ENCODE measurements at regions not wholly inside any gene's neighbourhood (a gene's known extent, or its start where the extent isn't known, plus 50 kb on each side); places are given as distances from the start of the nearest gene placed in this dataset.
"Not testable (repeated sequence)": the region's sequence is repeated elsewhere in the genome, so short reads cannot be mapped to it uniquely, and the experiment has no call there.

DNA sequence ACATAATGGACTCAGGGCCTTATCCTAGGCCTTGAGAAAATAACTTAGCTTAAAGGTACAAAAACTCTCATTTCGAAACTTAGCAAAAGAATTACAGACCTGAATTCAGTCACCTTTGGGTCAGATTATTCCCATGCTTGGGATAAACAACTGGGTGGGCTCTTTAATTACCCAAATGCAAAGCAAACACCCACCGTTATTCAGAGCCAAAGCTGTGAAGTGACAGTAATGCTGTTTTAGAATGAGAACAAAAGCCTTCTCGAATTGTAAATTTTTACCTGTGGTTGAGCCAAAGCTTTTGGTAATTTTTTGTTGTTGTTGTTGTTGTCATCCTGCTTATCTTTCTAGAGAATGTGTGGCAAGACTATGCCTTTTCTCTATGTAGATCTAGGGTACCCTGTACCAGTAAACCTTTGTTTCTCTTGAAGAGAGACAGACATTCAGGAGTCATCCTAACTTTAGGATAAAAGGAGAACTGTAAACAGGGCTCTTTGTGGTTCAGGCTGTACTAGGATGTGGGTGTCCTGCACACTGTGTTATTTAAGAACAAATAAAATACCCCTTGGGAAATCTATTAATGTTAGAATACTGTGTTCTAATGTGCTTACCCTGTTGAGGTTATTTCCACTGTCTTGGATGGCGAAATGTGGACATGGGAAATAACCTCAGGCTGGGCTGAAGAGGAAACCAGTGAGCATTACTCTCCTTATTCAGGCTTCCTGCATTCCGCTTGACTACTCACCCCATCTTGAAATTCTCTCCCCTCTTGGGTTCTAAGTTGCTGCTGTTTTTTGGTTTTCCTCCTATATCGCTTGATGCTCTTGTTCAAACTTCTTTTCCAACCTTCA, 480.7 kb downstream of the CD83 start:
- H3K4me2 ChIP-seq (ENCODE audit: low read depth, low read length), result no peak overlapping the region
- ChIA-PET CTCF (ENCODE audit: low intra/inter-chr PET ratio, low total read pairs) (no interaction called here), POLR2A (no interaction called here)
- TF ChIP-seq MYC (CRISPR knock-in tag; IDR thresholded peaks at IDR 0.05; ENCODE audit: borderline replicate concordance), result no peak
- no peak for TF ChIP-seq FOSL2 (CRISPR knock-in tag; IDR thresholded peaks at IDR 0.05)
- TF ChIP-seq CREB3 (CRISPR knock-in tag; IDR thresholded peaks at IDR 0.05), result no peak
- no peak for TF ChIP-seq PAWR (CRISPR knock-in tag; IDR thresholded peaks at IDR 0.05; ENCODE audit: borderline replicate concordance)
- TF ChIP-seq MATR3 (CRISPR knock-in tag; IDR thresholded peaks at IDR 0.05), result no peak
- no peak for TF ChIP-seq ZMAT3 (CRISPR knock-in tag; conservative IDR thresholded peaks at IDR 0.05)
- no peak for TF ChIP-seq HDAC1 (CRISPR knock-in tag; IDR thresholded peaks at IDR 0.05)
- no peak for TF ChIP-seq PLRG1 (conservative IDR thresholded peaks at IDR 0.05)
- no peak for TF ChIP-seq ZNF17 (CRISPR knock-in tag; IDR thresholded peaks at IDR 0.05)
- no peak for TF ChIP-seq POLR2G (IDR thresholded peaks at IDR 0.05; ENCODE audit: low read depth, low read length)
- TF ChIP-seq, protein P1, sequence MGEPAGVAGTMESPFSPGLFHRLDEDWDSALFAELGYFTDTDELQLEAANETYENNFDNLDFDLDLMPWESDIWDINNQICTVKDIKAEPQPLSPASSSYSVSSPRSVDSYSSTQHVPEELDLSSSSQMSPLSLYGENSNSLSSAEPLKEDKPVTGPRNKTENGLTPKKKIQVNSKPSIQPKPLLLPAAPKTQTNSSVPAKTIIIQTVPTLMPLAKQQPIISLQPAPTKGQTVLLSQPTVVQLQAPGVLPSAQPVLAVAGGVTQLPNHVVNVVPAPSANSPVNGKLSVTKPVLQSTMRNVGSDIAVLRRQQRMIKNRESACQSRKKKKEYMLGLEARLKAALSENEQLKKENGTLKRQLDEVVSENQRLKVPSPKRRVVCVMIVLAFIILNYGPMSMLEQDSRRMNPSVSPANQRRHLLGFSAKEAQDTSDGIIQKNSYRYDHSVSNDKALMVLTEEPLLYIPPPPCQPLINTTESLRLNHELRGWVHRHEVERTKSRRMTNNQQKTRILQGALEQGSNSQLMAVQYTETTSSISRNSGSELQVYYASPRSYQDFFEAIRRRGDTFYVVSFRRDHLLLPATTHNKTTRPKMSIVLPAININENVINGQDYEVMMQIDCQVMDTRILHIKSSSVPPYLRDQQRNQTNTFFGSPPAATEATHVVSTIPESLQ (CRISPR knock-in tag; conservative IDR thresholded peaks at IDR 0.05), result no peak
- TF ChIP-seq, protein P2, sequence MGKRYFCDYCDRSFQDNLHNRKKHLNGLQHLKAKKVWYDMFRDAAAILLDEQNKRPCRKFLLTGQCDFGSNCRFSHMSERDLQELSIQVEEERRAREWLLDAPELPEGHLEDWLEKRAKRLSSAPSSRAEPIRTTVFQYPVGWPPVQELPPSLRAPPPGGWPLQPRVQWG (CRISPR knock-in tag; IDR thresholded peaks at IDR 0.05; ENCODE audit: borderline replicate concordance, low read depth), result no peak
- no peak for TF ChIP-seq RORA (CRISPR knock-in tag; IDR thresholded peaks at IDR 0.05)
- no peak for TF ChIP-seq HBP1 (CRISPR knock-in tag; IDR thresholded peaks at IDR 0.05; ENCODE audit: low read depth)
- no peak for TF ChIP-seq ZNF12 (CRISPR knock-in tag; IDR thresholded peaks at IDR 0.05)
- in situ Hi-C loops (cut with HindIII; ENCODE audit: extremely low pct_ligation_motif_present, low pct_unique_long_range_greater_than_20kb) (no loop called here), intact Hi-C loops (cut with micrococcal nuclease; ENCODE audit: unreplicated experiment) (no loop called here)
- DNase-seq (ENCODE audit: low spot score), result no peak
- H3K27ac ChIP-seq (ENCODE audit: extremely low read length, insufficient read depth, low read length), result no peak overlapping the region
- no peaks in the 10 kb centered on the region for H3K36me3 ChIP-seq (replicated peaks in 1 of 2; ENCODE audit: control insufficient read depth in 1 of 2, insufficient read depth in 2 of 2, low read length in 2 of 2)
- WGBS (ENCODE audit: low lambda C conversion rate), result 20% methylated on average over 6 of the region's 6 CpGs
- no peaks in the 10 kb centered on the region for H3K27me3 ChIP-seq (ENCODE audit: control insufficient read depth in 1 of 2, insufficient read depth in 2 of 2, low read length in 2 of 2)
- no peaks in the 10 kb centered on the region; the same call in 1 of the 2 replicates for H3K4me1 ChIP-seq (ENCODE audit: insufficient read depth, low read length)
- no peaks in the 10 kb centered on the region for H3K79me2 ChIP-seq (ENCODE audit: insufficient read depth, low read length)
- H3K9ac ChIP-seq (ENCODE audit: insufficient read depth, low read depth, low read length), result no peak overlapping the region
- H2AFZ ChIP-seq (ENCODE audit: low read length), result no peak overlapping the region
- no peak overlapping the region for H3K4me3 ChIP-seq (replicated peaks in 1 of 3; ENCODE audit: insufficient read depth in 1 of 3, low read depth in 2 of 3, low read length in 3 of 3)
- H4K20me1 ChIP-seq (ENCODE audit: insufficient read depth, low read length), result no peaks in the 10 kb centered on the region
- no peak for FAIRE-seq
- no peaks in the 10 kb centered on the region for H3K9me3 ChIP-seq (ENCODE audit: low read length)
- BruUV-seq (replicated peaks), result no TSS peak
- no peak for ATAC-seq

GRCh38 chr6:14600306-14600705, 482.7 kb downstream of the CD83 start:
- H3K4me2 ChIP-seq (ENCODE audit: low read depth, low read length); FAIRE-seq; H3K9me3 ChIP-seq (ENCODE audit: low read length); DNase-seq (ENCODE audit: low spot score); H2AFZ ChIP-seq (ENCODE audit: low read length); ATAC-seq; in situ Hi-C loops (cut with HindIII; ENCODE audit: extremely low pct_ligation_motif_present, low pct_unique_long_range_greater_than_20kb); H3K4me1 ChIP-seq (ENCODE audit: insufficient read depth, low read length); H3K79me2 ChIP-seq (ENCODE audit: insufficient read depth, low read length); H3K36me3 ChIP-seq (replicated peaks in 1 of 2; ENCODE audit: control insufficient read depth in 1 of 2, insufficient read depth in 2 of 2, low read length in 2 of 2); H3K9ac ChIP-seq (ENCODE audit: insufficient read depth, low read depth, low read length); CTCF ChIA-PET (ENCODE audit: low intra/inter-chr PET ratio, low total read pairs); BruUV-seq (replicated peaks); H3K4me3 ChIP-seq (replicated peaks in 1 of 3; ENCODE audit: insufficient read depth in 1 of 3, low read depth in 2 of 3, low read length in 3 of 3); intact Hi-C loops (cut with micrococcal nuclease; ENCODE audit: unreplicated experiment); POLR2A ChIA-PET; H4K20me1 ChIP-seq (ENCODE audit: insufficient read depth, low read length); H3K27me3 ChIP-seq (ENCODE audit: control insufficient read depth in 1 of 2, insufficient read depth in 2 of 2, low read length in 2 of 2); H3K27ac ChIP-seq (ENCODE audit: extremely low read length, insufficient read depth, low read length): not testable (repeated sequence)
- WGBS (ENCODE audit: low lambda C conversion rate), result 33% methylated on average over 8 of the region's 8 CpGs

All from HepG2 (cell line).